GM18498 (cell line): ENCODE measurements at regions not wholly inside any gene's neighbourhood (a gene's known extent, or its start where the extent isn't known, plus 50 kb on each side); places are given as distances from the start of the nearest gene placed in this dataset.

Experiments used
- ATAC-seq: cut with Tn5 transposase; IDR thresholded peaks from one replicate; pipeline ENCODE4 v1.9.1; 2021; ENCODE audit warnings: mild to moderate bottlenecking, moderate library complexity; ENCODE audit not compliant: unreplicated experiment

DNA sequence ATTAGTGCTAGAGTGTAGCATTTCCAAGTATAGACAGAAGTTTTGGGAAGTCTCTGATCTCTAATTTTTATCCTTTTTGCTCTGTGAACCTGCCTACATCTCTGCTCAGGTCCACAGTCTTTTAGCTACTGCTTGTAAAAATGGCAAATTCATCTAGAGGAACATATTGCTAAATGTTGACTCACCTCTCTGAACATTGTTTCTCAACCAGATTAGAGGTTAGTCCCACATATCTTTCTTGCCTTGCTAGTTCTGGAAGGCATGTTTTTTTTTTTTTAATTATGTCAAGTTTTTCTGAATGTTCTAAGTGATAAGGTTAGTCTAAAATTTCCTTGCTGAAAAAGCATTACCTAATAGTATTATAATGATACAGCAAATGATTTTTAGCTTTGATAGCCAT, 2889.6 kb upstream of the PCDH20 start:
- no peak for ATAC-seq

DNA sequence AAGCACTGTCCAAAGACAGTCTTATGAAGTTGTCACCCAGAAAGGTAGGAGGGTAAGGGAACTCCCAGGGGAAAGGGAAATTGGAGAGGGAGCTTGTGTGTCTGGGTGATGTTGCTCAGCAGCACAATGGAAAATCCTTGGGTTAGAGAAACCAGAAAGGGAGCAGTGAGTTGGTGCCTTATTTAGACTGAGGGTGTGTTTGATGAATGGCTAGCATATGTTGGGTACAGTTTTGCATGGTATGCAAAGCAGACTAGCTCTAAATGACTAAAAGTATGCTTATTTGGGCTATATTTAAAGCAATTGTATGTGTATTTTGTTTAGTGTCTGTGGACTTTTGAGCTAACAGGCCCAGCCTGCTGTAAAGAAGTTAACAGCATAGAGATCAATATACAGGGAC, 2884.6 kb upstream of the PCDH20 start:
- ATAC-seq: no peak

DNA sequence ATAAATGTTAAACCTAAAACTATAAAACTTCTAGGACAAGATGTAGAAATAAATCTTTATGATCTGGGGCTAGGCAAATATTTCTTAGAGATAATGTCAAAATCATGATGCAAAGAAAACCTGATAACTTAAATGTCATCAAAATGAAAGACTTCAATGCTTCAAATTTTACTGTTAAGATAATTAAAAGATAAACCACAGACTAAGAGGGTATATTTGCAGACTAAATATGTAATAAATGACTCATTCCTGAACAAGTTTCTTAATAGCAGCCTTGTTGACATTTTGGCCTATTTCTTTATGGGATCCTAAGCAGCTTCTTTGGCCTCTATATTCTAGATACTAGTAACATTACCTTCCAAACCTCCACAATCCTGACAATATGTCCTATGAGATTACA, 2878.3 kb upstream of the PCDH20 start:
- ATAC-seq: no peak

DNA sequence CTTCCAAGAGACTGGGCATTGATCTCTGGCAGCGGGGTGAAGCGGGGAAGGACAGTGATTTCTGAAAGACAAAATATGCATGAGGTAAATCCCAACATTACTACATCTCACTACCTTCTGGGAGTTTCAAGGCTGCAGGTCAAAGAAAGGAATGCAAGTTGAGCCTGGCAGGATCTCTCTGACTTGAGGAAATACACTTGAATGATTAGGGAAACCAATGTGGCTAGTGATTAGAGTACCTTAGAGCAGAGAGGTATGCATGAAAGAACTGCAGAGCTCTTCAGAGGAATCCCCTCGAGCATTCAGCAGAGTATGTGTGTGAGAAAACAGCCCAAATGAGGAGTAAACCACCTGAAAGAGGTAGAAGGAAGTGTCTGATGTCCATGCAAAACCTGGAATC, 2874.1 kb upstream of the PCDH20 start:
- no peak for ATAC-seq

DNA sequence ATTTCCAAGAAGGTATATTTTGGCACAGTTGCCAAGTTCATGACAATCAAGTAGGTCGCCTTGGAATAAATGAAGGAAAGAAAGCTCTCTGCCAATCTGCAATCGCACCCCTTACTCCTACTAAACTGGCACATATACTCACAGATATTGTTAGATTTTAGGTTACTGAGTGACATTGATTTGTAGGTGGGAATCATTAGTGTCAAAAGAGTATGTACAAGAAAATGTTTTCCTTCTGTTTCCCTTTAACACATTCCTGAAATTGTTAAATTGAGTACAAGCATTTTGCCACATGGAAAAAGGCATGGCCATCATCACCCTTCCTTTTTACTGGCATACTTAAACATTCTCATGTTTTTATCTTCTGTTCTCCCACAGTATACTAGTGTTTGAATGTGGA, 2868.3 kb upstream of the PCDH20 start:
- ATAC-seq: no peak

DNA sequence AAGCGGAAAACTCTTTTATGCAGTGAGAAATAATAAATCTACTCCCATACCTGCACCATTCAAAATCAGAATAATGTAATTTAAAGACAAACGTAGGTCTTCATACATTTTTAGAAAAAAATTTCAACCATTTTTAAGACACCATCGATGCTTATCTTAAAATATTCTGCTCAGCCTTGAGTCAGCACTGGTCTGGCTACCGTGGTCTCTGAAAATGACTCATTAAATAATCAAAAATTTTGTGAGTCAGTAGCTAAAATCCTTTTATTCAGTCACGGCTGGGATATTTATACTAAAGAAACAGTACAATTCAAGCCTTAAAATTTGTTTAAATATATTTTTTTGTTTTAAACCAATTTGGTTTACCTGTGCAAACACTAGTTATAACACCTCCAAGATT, 2862.8 kb upstream of the PCDH20 start:
- no peak for ATAC-seq

DNA sequence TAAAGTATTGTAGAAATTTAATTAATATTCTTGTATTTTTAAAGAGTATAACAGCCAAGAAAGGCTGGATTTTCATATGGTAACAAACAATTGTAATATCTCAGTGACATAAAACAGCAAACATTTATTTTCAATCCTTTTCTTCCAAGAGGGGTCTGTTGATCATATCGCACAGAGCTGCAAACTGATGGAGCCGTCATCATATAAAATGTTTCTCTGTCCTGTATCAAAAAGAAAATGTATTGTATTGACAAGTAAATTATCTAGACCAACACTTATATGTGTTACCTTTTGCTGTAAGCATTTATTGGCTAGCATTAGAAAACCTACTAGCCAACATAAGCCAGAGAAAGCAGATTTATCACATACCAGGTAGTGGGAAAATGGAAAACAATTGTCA, 2861.4 kb upstream of the PCDH20 start:
- ATAC-seq: no peak

DNA sequence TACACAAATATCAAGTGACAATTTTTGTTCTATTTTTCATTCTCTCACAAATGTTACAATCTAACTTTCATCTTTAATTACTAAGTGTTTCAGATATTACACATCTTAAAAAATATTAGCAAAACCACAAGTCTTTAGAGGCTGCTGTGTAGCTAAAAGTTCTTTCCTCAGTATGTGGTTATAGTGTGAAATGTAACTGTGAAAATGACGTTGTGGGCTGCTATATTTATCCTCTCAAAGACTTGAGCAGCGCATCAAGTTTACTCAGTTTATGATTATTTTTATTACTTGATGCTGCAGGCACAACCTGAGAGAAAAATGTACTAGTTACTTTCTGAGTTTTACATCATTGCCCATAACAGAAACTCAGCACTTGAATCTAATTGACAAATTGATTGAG, 2860.6 kb upstream of the PCDH20 start:
- no peak for ATAC-seq

DNA sequence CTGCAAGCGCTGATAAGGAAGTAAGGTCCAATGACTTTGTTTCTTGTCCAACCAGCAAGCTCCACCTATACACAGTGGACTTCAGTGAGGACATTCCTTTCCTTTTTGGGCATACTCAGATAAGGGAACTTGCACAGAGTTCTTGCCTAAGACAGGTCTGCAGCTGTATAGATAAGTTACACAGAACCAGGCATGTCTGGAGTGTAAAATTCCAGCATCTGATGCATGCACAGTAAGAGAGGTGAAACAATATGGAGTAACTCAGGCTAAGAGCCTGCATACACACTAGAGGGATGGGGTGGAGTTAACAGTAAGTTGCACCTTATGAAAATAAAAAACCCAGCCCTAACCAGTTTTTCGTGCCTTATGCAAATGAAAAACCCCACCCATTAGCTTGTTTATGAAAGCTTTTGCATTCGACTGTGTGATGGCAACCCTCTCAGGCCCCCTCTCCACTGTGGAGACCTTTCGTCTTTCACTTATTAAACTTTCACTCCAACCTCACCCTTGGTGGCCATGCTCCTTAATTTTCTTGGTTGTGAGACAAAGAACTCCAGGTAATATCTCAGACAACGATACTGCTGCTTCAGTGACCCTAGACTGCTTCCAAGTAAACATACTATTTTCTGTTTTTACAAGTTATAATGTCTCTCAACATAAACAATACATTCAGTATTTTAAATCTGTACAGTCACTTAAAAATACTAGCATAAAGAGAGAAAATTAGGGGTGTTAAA, 2859.0 kb upstream of the PCDH20 start:
- no peak for ATAC-seq

DNA sequence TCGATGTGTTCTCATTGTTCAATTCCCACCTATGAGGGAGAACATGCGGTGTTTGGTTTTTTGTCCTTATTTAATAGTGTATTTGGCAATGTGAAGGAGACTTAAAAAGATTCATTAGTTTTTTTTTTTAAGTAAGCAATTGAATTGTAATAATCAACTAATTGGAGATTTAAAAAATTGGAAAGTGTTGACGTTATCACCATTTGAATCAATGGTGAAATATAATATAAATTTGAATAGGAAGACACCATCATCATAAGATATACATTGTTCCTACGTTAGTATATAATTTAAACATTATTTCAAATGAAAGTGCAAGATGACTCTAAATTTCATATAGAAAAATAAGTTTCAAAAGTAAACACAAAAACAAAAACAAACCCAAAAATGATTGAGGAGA, 2858.1 kb upstream of the PCDH20 start:
- no peak for ATAC-seq

DNA sequence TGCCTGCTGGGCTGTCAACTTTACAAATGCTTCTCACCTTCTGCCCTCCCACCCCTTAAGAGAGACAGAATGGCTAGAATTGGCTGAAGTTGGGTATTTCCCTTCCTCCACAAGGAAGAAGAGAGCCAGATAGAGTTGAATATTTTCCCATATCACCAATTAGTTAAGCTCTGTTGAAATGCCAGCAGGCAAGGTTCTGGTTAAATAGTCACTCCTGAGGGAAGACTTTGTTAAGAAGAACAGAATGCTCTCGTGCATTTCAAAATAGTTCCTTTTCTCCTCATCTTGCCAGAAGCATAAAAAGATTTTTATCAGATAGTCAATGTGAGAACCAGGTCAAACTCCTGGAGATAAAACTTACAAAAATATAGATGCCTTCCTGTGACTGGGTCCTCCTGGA, 2857.0 kb upstream of the PCDH20 start:
- ATAC-seq: no peak

DNA sequence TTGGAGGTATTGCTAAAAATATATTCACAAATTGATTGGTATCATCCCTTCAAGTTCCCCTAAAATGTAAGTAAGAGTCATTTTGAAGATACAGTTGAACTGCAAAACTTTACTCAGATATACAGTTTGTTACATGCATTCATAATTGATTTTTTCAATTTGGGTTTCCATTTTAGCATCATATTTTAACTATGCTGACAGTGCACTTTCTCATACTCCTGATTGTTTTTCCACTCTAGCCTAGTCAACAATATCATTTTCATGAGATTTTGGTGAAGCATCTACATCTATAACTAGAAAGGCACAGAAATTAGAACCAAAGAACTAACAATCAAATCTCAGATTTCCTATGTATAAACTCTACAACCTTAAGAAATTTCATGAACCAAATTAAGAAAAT, 2850.4 kb upstream of the PCDH20 start:
- no peak for ATAC-seq

DNA sequence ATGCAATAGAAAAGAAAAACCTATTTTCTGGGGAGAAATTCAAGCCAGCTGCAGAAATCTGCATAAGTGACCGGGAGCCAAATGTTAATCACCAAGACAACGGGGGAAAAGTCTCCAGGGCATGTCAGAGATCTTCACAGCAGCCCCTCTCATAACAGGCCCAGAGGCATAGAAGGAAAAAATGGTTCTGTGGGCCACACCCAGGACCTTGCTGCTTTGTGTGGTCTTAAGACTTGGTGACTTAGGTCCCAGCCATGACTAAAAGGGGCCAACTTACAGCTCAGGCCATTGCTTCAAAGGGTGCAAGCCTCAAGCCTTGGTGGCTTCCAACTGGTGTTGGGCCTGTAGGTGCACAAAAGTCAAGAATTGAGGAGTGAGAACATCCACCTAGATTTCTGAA, 2847.6 kb upstream of the PCDH20 start:
- no peak for ATAC-seq

DNA sequence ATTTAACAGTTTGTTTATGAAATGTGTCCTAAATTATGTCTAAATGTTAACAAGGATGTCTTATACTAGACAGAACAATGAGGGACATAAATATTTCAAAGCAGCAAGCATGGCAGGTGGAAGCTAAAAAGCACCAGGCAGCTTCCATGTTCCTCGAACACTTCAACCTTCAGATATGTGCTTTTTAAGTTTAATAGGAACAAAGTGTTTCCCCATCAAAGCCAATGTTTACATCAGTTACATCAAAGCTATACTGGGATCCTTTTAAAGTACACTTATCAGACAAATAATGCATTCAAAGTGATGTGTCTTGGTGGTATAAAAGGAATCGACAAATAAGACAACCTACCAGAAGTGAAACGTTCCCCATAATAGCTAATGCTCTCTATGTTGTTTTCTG, 2841.1 kb upstream of the PCDH20 start:
- ATAC-seq: no peak

DNA sequence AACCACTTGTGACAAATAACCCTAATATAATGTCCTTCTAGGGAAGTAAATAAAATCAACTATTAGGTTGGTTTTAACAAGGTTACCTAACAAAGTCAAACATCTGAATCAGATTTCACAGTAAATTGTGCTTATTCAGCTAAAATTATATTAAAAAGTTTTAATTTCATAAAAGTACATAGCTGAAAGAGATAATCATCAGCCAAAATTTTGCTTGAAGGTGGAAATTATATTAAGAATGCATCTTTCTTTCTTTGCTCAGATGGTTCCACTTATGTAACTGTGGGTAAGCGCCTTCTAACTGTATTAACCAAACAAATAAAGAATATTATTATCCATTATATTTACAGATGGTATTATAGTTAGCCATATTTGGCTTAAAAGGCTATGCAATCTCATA, 2840.3 kb upstream of the PCDH20 start:
- no peak for ATAC-seq

DNA sequence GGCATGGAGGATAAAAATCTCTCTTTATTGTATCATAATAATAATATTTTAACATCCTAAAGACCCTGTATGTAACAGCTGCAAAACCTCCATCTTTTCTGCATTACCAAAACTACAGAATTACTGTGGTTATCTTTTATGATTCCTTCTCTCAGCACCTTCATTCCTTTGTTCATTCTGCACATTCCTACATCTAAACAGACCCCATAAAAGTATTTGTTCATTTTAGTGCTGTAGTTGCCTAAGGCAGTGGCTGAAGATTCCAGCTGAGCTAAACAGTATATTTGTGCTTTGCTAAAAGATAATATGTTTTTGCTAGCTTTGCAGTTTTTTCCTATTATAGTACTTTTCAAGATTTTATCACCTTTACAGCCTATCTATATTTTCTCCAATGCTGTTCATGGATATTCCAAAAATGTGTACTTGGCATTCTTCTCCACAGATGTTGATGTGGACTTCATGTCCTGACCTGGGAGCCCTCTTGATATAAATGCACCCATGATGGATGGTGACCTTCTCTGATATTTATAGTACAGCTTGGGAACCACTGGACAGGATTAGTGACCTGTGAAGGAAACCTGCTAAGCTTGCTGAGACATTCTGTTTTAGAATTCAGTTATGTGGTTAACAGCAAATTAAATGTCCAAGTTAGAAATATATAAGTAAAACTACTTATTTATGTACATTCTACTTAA, 2832.9 kb upstream of the PCDH20 start:
- ATAC-seq: no peak

DNA sequence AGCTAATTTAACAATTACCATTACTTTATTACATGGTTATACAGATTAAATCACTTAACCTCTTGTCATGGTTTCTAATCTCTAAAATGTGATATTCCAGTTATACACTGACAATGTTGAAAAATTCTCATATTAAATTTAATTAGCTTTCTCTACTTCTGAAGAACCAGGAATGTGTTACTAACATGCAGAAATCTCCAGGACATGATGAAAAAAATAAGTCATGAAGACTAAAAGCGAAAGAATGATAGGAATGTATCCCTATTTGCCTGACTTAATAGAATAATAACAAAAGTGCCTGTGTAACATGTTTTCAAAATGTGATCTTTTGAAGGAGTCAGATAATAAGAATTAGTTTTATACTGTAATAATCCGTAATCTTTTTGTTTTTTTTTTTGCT, 2823.7 kb upstream of the PCDH20 start:
- no peak for ATAC-seq

DNA sequence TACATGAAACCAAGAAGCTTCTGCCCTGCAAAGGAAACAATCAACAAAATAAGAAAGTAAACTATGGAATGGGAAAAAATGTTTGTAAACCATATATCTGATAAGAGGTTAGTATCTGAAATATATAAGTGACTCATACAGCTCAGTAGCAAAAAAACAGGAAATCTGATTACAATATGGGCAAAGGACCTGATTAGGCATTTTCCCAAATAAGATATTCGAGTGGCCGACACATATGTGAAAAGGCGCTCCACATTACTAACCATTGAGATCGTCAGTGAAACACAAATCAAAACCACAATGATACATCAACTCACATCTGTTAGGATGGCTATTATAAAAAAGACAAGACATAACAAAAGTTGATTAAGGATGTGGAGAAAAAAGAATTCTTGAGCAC, 2818.6 kb upstream of the PCDH20 start:
- ATAC-seq: no peak

DNA sequence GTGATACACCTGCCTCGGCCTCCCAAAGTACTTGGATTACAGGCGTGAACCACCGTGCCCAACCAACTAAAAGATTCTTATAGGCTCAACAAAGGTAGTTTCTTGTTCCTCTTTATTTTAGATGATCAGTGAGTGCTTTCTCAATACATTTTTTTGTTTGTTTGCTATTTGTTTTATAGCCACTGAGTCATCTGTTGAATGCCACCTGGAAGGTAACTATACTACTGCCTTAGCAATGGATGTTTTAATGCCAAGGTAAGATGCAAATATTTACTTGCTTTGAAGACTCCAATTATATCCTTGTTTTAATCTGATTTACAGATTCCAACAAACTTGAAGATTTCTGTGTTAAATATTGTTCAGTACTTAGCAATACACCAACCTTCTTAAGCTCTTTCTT, 2807.4 kb upstream of the PCDH20 start:
- no peak for ATAC-seq

DNA sequence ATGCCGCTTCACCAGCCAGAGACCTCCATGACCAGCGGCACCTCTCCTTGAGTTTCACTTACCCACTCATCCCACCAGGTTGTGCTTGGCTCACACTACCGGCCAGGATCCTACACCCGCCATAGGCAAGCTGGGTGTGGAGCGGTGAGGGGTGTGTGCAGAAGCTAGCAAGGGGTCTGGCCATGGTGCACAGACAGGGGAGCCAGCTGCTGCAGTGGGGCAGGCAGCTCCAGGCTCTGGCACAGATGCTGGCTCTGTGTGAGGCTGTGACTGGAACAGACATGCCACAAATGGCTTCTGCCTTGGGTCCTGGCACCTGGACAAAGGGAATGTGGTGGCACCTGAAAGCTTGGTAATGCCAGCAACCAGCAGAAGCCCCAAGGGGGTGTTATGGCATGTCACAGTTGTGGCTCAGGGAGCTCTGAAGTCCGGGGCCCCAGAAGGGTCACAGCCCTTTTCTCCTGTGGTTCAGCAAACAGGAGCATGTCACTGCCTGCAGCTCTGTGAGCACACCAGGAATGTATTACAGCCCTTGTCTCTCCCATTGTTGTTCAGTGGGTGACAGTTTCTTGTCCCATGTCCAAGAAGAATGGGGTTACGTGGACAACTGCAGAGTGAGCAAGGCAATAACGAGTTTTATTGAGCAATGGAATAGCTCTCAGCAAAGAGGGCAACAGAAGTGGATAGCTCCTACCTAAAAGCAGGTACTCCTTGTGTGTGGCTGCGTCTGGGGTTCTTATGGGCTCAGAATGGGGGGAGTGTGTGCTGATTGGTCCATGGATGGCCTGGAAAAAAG, 2791.0 kb upstream of the PCDH20 start:
- ATAC-seq: no peak

DNA sequence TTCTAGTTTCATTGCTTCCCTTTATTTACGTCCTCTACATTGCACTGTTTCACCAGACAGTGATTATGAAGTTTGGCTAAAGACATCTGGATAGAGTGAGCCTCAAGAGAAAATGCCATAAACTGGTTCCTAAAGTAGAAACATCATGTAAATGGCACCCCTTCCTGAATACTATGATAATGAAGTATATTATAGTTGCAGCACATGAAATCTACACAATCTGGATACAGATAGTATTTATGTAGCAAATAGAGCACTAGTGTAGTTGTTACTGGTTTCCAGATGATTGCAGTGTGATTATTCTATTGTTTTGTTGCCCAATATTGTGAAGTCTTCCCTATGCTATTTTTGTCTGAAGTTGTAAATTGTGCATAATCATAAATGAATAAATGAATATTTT, 2786.9 kb upstream of the PCDH20 start:
- ATAC-seq: no peak

DNA sequence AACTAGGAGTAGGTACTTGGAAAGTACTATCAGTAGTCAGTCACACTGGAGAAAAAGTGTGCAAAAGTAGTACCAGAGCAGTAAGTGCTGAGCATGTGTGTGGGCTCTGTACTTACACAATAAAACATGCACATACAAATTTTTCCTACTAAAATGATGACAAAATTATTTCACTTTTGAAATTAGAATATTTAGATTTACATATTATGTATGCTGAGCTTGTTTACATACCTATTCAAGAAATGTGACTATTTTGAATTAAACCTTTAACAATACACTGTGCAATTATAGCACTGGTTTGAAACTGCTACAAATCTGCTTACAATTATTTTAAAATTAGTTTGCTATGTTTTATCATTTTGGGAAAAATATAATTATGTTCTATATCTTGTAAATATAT, 2781.6 kb upstream of the PCDH20 start:
- no peak for ATAC-seq
